ENCODE measurements at regions not wholly inside any gene's neighbourhood (a gene's known extent, or its start where the extent isn't known, plus 50 kb on each side); places are given as distances from the start of the nearest gene placed in this dataset.

GRCh38 chr2:36147670-36148390 lies 207.7 kb upstream of the CRIM1 start:
- DNase-seq (ENCODE audit: low spot score) = no peak
- ChIA-PET CTCF (interaction anchor here (0.5 kb wide), 1 partner anchor 29 kb away, joined by 3 read pairs; no protein-coding TSS in a partner anchor), POLR2A (ENCODE audit: low non-redundant PET) (interaction anchor here (0.5 kb wide), 1 partner anchor 611 kb away, joined by 3 read pairs; no protein-coding TSS in a partner anchor)
- no peak for TF ChIP-seq CTCF (conservative IDR thresholded peaks at IDR 0.05; ENCODE audit: low read depth)
- H3K27ac ChIP-seq = no peak overlapping the region

DNA sequence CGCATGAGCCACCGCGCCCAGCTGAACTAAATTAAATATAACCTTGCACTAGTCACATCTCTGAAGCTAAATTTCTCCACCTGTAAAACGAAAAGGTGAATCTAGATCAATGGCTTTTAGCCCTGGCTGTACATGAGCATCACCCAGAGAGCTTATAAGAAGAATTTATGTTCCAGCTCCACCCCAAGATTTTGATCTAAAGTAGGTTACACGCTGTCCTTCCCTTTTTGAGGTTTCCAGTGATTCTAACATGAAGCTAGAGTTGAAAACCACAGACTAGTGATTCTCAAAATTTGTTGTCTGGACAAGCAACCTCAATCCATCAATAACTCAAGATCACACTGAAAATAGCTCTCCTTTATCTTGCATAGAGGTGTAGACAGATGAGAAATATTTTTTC lies 208.8 kb upstream of the CRIM1 start:
- ChIA-PET POLR2A (ENCODE audit: low non-redundant PET) (no interaction called here), CTCF (interaction anchor here (0.7 kb wide), 1 partner anchor 107 kb away, joined by 3 read pairs; no protein-coding TSS in a partner anchor)
- DNase-seq (ENCODE audit: low spot score) = no peak
- H3K27ac ChIP-seq = no peak overlapping the region
- no peak for TF ChIP-seq CTCF (conservative IDR thresholded peaks at IDR 0.05; ENCODE audit: low read depth)

- DNase-seq (ENCODE audit: low spot score) = no peak
- no peak for TF ChIP-seq CTCF (conservative IDR thresholded peaks at IDR 0.05; ENCODE audit: low read depth)
- no peak overlapping the region for H3K27ac ChIP-seq
- CTCF ChIA-PET = no interaction called here
- POLR2A ChIA-PET (ENCODE audit: low non-redundant PET) = no interaction called here
These were observed 215.2 kb upstream of the CRIM1 start for GRCh38 chr2:36140391-36140790.

- POLR2A ChIA-PET (ENCODE audit: low non-redundant PET) = no interaction called here
- H3K27ac ChIP-seq = no peak overlapping the region
- CTCF ChIA-PET = no interaction called here
- DNase-seq (ENCODE audit: low spot score) = no peak
- TF ChIP-seq CTCF (conservative IDR thresholded peaks at IDR 0.05; ENCODE audit: low read depth) = no peak
These were observed 218.0 kb upstream of the CRIM1 start for GRCh38 chr2:36137612-36138011.

GRCh38 chr2:36134281-36134680 lies 221.3 kb upstream of the CRIM1 start:
- no peak for DNase-seq (ENCODE audit: low spot score)
- no peak for TF ChIP-seq CTCF (conservative IDR thresholded peaks at IDR 0.05; ENCODE audit: low read depth)
- no peak overlapping the region for H3K27ac ChIP-seq
- POLR2A ChIA-PET (ENCODE audit: low non-redundant PET) = no interaction called here
- CTCF ChIA-PET = no interaction called here

DNA sequence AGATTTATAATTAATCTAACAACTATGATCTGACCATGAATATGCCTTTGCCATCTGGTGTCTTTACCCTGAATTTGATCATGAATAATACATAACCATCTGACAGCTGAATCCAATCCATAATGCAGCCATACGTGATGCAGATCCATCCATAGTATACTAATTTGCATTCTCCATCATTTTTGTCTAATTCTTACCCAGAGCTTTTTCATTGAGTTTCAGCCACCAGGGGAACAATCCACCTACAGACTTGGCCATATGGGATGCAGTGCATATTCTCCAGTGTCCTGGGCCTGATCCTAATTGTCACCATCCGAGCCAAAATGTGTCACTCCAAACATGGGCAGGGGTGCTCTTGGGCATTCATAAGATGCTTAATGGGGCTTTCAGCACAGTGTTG lies 227.2 kb upstream of the CRIM1 start:
- POLR2A ChIA-PET (ENCODE audit: low non-redundant PET) = no interaction called here
- no peak for TF ChIP-seq CTCF (conservative IDR thresholded peaks at IDR 0.05; ENCODE audit: low read depth)

More for the DNA sequence above, 227.2 kb upstream of the CRIM1 start:
- DNase-seq (ENCODE audit: low spot score) = no peak
- H3K27ac ChIP-seq = no peak overlapping the region
- CTCF ChIA-PET = interaction anchor here (0.8 kb wide), 1 partner anchor 171 kb away, joined by 3 read pairs; no protein-coding TSS in a partner anchor
